ENCODE measurements at regions not wholly inside any gene's neighbourhood (a gene's known extent, or its start where the extent isn't known, plus 50 kb on each side); places are given as distances from the start of the nearest gene placed in this dataset.

GRCh38 chr4:24722026-24722568 is 73.3 kb upstream of the SOD3 start:
- no peaks in the 10 kb centered on the region for H3K27me3 ChIP-seq (ENCODE audit: insufficient read depth)
- H3K79me2 ChIP-seq (ENCODE audit: insufficient read depth): no peaks in the 10 kb centered on the region
- no peaks in the 10 kb centered on the region for H3K4me1 ChIP-seq (ENCODE audit: control insufficient read depth in 1 of 2, insufficient read depth in 2 of 2, low read depth in 1 of 2, low read length in 1 of 2)
- H4K20me1 ChIP-seq (ENCODE audit: insufficient read depth): no peaks in the 10 kb centered on the region
- H3K9me2 ChIP-seq: no peaks in the 10 kb centered on the region
- 30% methylated on average over 3 of the region's 4 CpGs for WGBS (ENCODE audit: low lambda C conversion rate)
- H3K27ac ChIP-seq (ENCODE audit: low read depth in 2 of 2, low read length in 1 of 2): no peak overlapping the region
- ChIA-PET POLR2A (no interaction called here), CTCF (no interaction called here)
- H3K9ac ChIP-seq: no peak overlapping the region
- no peak overlapping the region for H3K4me3 ChIP-seq (ENCODE audit: low read depth in 2 of 2, low read length in 1 of 2)
- H3F3A ChIP-seq (replicated peaks; ENCODE audit: insufficient read depth): no peaks in the 10 kb centered on the region
- no peaks in the 10 kb centered on the region for H3K36me3 ChIP-seq (replicated peaks in 1 of 2; ENCODE audit: control insufficient read depth in 1 of 2, insufficient read depth in 2 of 2, low read length in 1 of 2)
- H2AFZ ChIP-seq (ENCODE audit: low read depth): no peak overlapping the region
- H3K9me3 ChIP-seq: no peaks in the 10 kb centered on the region
- no peak for DNase-seq
- no peak overlapping the region for H3K4me2 ChIP-seq
- no peak for TF ChIP-seq FOSL2 (IDR thresholded peaks at IDR 0.05; ENCODE audit: borderline replicate concordance, low read depth)
- no peak for TF ChIP-seq SIN3A (IDR thresholded peaks at IDR 0.05; ENCODE audit: borderline replicate concordance, low read depth, low read length)
- TF ChIP-seq MAX (IDR thresholded peaks at IDR 0.05; ENCODE audit: low read depth): no peak
- no peak for TF ChIP-seq RAD21 (IDR thresholded peaks at IDR 0.05; ENCODE audit: low read length)
- no peak for TF ChIP-seq EP300 (IDR thresholded peaks at IDR 0.05; ENCODE audit: borderline replicate concordance in 1 of 2, low read depth in 1 of 2, low read length in 1 of 2)
- no peak for TF ChIP-seq MXI1 (IDR thresholded peaks at IDR 0.05; ENCODE audit: low read depth, low read length)
- TF ChIP-seq IRF3 (IDR thresholded peaks at IDR 0.05; ENCODE audit: low read depth, low read length): no peak
- no peak for TF ChIP-seq ELF1 (IDR thresholded peaks at IDR 0.05)
- no peak for TF ChIP-seq GABPA (IDR thresholded peaks at IDR 0.05; ENCODE audit: low read depth)
- no peak for TF ChIP-seq NRF1 (IDR thresholded peaks at IDR 0.05; ENCODE audit: low read depth, low read length)
- TF ChIP-seq SMC3 (IDR thresholded peaks at IDR 0.05; ENCODE audit: low read depth, low read length): no peak
- TF ChIP-seq PBX3 (IDR thresholded peaks at IDR 0.05): no peak
- TF ChIP-seq FOXJ3 (CRISPR knock-in tag; IDR thresholded peaks at IDR 0.05): no peak
- no peak for TF ChIP-seq CHD2 (IDR thresholded peaks at IDR 0.05; ENCODE audit: low read length, partially characterized antibody)
- no peak for TF ChIP-seq RFX5 (IDR thresholded peaks at IDR 0.05; ENCODE audit: low read length)
- TF ChIP-seq TEAD4 (IDR thresholded peaks at IDR 0.05; ENCODE audit: borderline replicate concordance, insufficient read depth): no peak

Measured in SK-N-SH (cell line).